Memory B cell (primary cell): ENCODE measurements at regions not wholly inside any gene's neighbourhood (a gene's known extent, or its start where the extent isn't known, plus 50 kb on each side); places are given as distances from the start of the nearest gene placed in this dataset.
"Not testable (repeated sequence)": the region's sequence is repeated elsewhere in the genome, so short reads cannot be mapped to it uniquely, and the experiment has no call there.

ENCODE experiments used
- ATAC-seq: fragments of 150-1000 bp; cut with Tn5 transposase; 2 replicates; pipeline ENCODE4 v1.10.0; 2021; ENCODE audit warnings: low read depth, mild to moderate bottlenecking, moderate library complexity
- DNase-seq, 2 donors: peaks; one replicate each; pipeline ENCODE4 v3.0.0; 2022; ENCODE audit warnings: low spot score in 2 of 2
- H3K27ac Mint-ChIP-seq: one replicate; pipeline ENCODE4 v1.8.0; 2022; ENCODE audit warnings: mild to moderate bottlenecking, moderate library complexity, mixed read lengths
- H3K27me3 Mint-ChIP-seq: one replicate; pipeline ENCODE4 v1.8.0; 2022; ENCODE audit warnings: mixed read lengths
- H3K36me3 Mint-ChIP-seq: one replicate; pipeline ENCODE4 v1.8.0; 2022; ENCODE audit warnings: mild to moderate bottlenecking, mixed read lengths
- H3K4me1 Mint-ChIP-seq: one replicate; pipeline ENCODE4 v1.8.0; 2022; ENCODE audit warnings: mixed read lengths
- H3K4me3 Mint-ChIP-seq: one replicate; pipeline ENCODE4 v1.8.0; 2022; ENCODE audit warnings: mild to moderate bottlenecking, moderate library complexity, mixed read lengths
- H3K9me3 Mint-ChIP-seq: one replicate; pipeline ENCODE4 v1.8.0; 2022; ENCODE audit warnings: mixed read lengths

DNA sequence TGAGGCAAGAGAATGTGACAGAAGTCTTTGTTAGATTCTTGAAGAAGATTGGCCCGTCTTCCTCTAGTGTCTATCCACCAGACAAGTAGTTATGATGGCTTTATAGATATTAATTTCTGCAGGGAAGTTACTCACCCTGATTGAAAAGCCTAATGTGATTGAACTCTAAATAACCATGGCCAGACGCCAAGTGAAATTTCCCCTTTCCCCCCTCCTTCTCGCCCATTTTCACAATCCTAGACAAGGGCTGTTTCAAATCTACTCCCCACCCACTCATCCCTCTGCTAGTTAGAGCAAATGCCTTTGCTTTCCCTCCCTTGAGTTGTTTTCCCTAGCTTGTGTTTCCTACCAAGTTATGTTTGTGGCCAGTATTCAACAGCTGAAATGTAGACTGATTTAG, 182.5 kb downstream of the TMEM167A start:
- DNase-seq (no peak), ATAC-seq (no peak)
- Mint-ChIP-seq H3K27ac (no peak overlapping the region), H3K4me3 (no peak overlapping the region), H3K4me1 (no peaks in the 10 kb centered on the region), H3K27me3 (no peaks in the 10 kb centered on the region), H3K36me3 (no peaks in the 10 kb centered on the region), H3K9me3 (peaks cover 10% of the 10 kb centered on the region)

DNA sequence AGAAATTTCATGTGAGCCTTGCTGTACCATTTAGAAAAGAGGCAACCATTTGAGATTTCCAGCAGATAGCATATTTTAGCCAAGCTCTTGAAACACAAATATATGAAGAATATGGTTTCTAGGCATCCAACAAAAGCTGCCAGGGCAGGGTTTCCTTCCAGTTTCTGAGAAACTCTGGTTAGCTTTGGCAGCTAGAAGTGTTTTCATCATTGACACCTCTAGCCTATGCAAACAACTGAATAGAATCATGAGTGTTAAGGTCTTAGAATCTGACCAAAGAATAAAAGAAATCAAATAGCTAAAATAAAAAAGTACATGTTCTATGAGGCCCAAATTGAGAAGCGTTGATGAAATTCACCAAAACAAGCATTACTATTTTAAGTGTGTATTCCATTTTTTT, 188.1 kb downstream of the TMEM167A start:
- DNase-seq: no peak
- Mint-ChIP-seq H3K9me3 (peaks cover 1% of the 10 kb centered on the region), H3K36me3 (no peaks in the 10 kb centered on the region), H3K4me1 (no peaks in the 10 kb centered on the region), H3K27me3 (peaks cover 2% of the 10 kb centered on the region), H3K27ac (no peak overlapping the region), H3K4me3 (no peak overlapping the region)
- no peak for ATAC-seq

DNA sequence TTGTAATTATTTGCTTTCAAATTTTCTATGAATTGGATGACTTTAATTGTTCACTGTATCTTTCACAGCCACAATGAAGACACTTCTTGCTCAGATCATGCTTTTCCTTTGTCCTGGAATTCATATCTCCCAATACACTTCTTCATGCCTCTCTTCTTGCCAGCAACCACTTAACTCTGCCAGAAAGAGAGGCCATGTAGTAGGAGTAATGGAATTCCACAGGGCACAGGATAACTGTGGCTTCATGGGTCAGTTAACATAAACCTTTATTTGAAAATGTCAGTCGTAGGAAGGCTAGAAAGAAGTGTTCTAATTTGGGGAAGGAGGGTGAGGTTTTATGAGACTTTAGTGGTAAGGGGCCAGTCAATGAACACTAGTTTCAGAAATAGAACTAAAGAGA, 190.3 kb downstream of the TMEM167A start:
- Mint-ChIP-seq H3K27ac (no peak overlapping the region), H3K27me3 (peaks cover 2% of the 10 kb centered on the region), H3K36me3 (no peaks in the 10 kb centered on the region), H3K4me3 (no peak overlapping the region), H3K9me3 (peaks cover 1% of the 10 kb centered on the region), H3K4me1 (no peaks in the 10 kb centered on the region)
- ATAC-seq: no peak
- no peak for DNase-seq

DNA sequence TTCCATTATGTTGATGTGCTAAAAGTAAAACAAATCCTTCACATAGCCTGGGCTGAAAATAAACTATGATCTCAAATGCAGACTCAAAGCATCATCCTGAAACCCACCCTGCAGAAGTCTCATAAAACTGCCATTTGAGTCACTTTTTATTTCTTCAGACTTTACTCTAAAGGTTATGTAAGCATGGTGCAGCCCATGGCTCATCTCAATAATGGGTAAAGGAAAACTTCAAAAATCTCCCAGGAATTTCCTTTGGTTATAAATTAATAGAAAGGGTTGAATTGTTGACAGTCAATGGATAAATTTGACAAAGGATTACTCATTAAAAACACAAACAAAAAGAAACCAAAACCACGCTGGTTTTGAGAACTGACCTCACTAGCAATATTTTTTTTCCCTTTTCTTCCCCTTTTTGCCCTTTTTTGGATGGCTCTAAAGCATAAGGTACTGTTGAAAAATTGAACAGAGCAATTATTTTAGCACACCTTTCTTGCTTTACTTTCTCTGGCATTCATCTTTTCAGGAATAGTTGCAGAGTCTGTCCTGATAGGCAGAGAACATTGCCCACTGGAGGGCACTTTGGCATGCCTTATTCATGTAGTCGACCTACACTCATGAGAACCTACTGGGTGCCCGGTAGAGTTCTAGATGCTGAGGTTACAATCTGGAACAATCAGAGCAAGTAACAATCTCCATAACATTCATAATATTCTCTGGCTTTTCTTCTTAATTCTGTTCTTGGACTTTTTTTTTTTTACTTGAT, 191.4 kb downstream of the TMEM167A start:
- no peaks in the 10 kb centered on the region for H3K9me3 Mint-ChIP-seq
- ATAC-seq (no peak), DNase-seq (no peak)
- H3K27ac Mint-ChIP-seq: no peak overlapping the region
- H3K27me3 Mint-ChIP-seq: peaks cover 2% of the 10 kb centered on the region
- no peaks in the 10 kb centered on the region for H3K36me3 Mint-ChIP-seq
- H3K4me3 Mint-ChIP-seq: no peak overlapping the region
- H3K4me1 Mint-ChIP-seq: no peaks in the 10 kb centered on the region

DNA sequence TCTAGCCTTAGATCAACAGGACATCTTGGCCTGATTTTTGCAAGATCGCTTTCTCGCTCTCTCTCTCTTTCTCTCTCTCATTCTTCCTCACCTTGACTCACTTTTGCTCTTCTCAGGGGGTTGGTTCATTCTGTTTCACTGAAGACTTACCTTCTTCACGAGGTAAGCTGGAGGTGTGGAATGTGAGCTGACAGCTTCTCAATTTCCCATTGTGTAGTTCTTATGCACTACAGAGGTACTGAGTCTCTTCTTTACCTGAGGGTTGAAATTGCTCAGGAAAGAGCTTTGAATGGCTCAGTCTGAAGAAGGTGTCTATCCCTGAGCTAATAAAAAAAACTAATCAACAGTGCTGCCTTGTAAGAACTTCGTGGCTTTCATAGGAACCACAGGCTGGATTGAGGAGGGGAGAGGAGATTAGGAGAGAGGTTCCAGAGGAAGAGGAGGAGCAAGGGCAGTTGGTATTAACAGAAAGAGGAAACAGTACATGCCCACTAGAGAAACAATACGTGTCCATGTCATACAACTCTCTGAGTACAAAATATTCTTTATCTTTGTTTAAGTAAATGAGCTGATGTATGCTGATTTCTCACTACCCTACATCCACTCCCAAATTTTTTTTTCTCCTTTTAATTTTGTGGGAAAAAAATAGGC, 192.2 kb downstream of the TMEM167A start:
- ATAC-seq (no peak), DNase-seq (no peak)
- H3K27me3 Mint-ChIP-seq: peaks cover 2% of the 10 kb centered on the region
- H3K36me3 Mint-ChIP-seq: no peaks in the 10 kb centered on the region
- H3K9me3 Mint-ChIP-seq: peaks cover 4% of the 10 kb centered on the region
- H3K27ac Mint-ChIP-seq: no peak overlapping the region
- H3K4me3 Mint-ChIP-seq: no peak overlapping the region
- H3K4me1 Mint-ChIP-seq: no peaks in the 10 kb centered on the region

DNA sequence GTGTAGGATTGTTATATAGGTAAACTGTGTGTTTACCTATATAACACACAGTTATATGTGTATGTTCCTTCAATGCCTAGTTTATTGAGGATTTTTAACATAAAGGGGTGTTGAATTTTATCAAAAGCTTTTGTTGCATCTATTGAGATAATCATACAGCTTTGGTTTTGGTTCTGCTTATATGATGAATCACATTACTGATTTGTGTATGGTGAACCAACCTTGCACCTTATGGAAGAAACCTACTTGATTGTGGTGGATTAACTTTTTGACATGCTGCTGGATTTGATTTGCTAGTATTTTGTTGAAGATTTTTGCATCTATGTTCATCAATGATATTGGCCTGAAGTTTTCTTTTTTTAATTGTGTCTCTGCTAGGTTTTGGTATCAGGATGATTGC, 194.9 kb downstream of the TMEM167A start:
- DNase-seq (no peak), ATAC-seq (no peak)
- Mint-ChIP-seq H3K4me3 (no peak overlapping the region), H3K27me3 (no peaks in the 10 kb centered on the region), H3K4me1 (no peaks in the 10 kb centered on the region), H3K27ac (no peak overlapping the region), H3K36me3 (peaks cover 2% of the 10 kb centered on the region), H3K9me3 (peaks cover 15% of the 10 kb centered on the region)

DNA sequence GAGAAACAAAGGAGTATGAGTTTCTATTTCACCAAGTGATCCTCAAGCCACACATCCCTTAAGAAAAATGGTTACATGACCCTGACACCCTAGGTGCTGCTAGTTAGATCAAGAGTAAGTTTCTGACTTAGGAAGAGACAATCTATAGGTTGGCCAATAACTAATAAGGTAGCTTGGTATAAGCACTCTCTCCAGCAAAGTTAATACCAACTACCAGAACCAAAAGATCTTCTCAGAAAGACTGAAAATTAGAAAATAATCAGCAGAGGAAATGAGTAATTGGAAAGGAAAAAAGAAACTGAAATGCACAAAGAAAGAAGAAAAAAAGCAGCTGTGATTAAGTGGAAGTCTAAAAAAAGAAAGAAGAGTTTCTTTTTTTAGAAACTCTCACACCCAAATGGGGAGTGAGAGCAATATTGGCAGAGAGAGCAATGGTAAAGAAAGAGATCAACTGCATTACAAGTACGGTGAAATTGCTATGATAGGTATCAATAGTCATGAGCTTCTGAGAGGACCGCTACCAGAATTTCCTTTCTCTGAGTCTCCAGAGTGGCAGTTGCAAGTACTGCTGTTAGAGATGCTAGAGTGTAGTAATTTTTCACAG, 195.5 kb downstream of the TMEM167A start:
- H3K4me3 Mint-ChIP-seq: no peak overlapping the region
- DNase-seq: no peak
- no peak overlapping the region for H3K27ac Mint-ChIP-seq
- H3K4me1 Mint-ChIP-seq: no peaks in the 10 kb centered on the region
- peaks cover 2% of the 10 kb centered on the region for H3K36me3 Mint-ChIP-seq
- no peaks in the 10 kb centered on the region for H3K27me3 Mint-ChIP-seq
- H3K9me3 Mint-ChIP-seq: peaks cover 15% of the 10 kb centered on the region
- ATAC-seq: no peak

DNA sequence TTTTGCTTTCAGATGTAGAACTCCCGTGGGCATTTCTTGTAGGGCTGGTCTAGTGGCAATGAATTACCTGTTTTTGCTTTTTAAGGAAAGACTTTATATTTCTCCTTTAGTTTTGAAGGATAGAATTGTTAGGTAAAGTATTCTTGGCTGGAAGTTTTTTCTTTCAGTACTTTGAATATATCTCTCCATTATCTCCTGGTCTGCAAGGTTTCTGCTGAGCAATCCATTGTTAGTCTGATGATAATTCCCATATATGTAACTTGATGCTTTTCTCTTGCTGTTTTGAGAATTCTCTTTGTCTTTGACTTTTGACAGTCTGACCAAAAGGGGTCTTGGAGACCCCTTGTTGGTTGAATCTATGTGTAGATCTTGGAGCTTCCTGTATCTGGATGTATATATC, 198.1 kb downstream of the TMEM167A start:
- peaks cover 18% of the 10 kb centered on the region for H3K9me3 Mint-ChIP-seq
- no peak overlapping the region for H3K4me3 Mint-ChIP-seq
- H3K27ac Mint-ChIP-seq: no peak overlapping the region
- H3K4me1 Mint-ChIP-seq: no peaks in the 10 kb centered on the region
- no peak for DNase-seq
- H3K27me3 Mint-ChIP-seq: no peaks in the 10 kb centered on the region
- H3K36me3 Mint-ChIP-seq: peaks cover 2% of the 10 kb centered on the region
- ATAC-seq: no peak

DNA sequence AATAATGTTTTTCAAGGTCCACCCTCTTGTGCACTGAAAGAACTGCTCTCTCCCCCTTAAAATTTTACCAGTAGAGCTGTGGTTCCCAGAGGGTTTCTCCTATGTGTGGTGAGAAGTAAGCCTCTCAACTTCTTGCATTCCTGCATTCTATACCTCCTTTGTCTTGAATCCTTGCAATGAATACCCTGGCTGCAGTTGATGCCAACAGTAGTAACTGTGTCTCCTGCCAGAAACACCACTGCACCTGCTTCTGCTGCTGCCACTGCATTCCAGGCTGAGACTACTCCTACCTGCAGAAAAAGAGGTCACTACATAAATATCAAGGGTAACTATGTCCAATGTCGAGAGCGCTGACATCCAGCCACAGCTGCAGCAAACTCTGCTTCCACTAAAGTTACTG, 203.7 kb downstream of the TMEM167A start:
- ATAC-seq (no peak), DNase-seq (no peak)
- Mint-ChIP-seq H3K4me1 (no peaks in the 10 kb centered on the region), H3K27ac (no peak overlapping the region), H3K36me3 (no peaks in the 10 kb centered on the region), H3K9me3 (peaks cover 9% of the 10 kb centered on the region), H3K4me3 (no peak overlapping the region), H3K27me3 (peaks cover 1% of the 10 kb centered on the region)

DNA sequence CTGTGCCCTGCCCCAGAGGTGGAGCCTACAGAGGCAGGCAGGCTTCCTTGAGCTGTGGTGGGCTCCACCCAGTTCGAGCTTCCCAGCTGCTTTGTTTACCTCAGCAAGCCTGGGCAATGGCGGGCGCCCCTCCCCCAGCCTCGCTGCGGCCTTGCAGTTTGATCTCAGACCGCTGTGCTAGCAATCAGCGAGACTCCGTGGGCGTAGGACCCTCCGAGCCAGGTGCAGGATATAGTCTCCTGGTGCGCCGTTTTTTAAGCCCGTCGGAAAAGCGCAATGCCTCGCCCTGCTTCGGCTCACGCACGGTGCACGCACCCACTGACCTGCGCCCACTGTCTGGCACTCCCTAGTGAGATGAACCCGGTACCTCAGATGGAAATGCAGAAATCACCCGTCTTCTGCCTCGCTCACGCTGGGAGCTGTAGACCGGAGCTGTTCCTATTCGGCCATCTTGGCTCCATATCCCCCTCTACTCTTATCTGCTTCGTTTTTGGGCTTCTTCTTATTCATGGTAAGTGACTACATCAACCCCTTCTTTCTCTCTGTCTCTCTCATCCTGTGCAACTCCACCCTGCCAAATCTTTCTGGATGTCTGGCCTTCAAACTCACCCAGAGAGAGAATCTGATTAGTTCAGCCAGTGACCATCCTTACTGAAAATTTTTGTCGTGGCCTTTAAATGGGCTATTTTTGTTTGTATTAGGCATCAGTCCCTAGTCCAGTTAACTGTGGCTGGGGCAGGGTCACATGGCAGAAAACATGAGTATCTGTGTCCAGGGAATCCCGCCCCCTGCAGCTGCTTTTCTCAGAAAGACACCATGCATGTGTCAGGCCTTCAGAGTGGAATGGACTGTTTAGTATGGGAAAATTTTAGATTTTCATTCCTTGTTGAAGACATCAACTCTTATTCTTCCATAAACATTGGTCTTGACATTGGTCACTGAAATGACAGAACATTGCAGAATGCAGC, 204.6 kb downstream of the TMEM167A start:
- H3K4me1 Mint-ChIP-seq, H3K9me3 Mint-ChIP-seq, DNase-seq, H3K27ac Mint-ChIP-seq, ATAC-seq, H3K27me3 Mint-ChIP-seq, H3K4me3 Mint-ChIP-seq, H3K36me3 Mint-ChIP-seq: not testable (repeated sequence)

DNA sequence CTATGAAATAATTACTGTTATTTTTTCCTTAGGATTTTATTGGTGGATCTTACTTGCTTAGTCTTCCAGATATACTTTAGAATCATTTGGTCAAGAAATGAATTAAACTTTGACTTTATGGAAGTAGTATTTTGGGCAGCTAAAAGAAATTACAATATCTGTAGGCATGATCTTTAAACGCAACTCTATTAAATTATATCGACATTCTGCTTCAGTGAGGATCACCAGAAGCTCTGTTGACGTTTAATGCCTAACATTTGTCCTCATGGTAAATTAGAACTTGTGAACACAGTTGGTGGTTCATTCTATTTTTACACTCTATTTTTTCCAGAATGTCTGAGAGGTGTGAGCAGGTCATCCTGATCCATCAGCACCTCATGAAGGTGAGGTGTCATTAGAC, 211.6 kb downstream of the TMEM167A start:
- no peaks in the 10 kb centered on the region for H3K27me3 Mint-ChIP-seq
- no peaks in the 10 kb centered on the region for H3K36me3 Mint-ChIP-seq
- peaks cover 2% of the 10 kb centered on the region for H3K9me3 Mint-ChIP-seq
- H3K27ac Mint-ChIP-seq: no peak overlapping the region
- no peak overlapping the region for H3K4me3 Mint-ChIP-seq
- no peak for ATAC-seq
- H3K4me1 Mint-ChIP-seq: no peaks in the 10 kb centered on the region
- DNase-seq: no peak

DNA sequence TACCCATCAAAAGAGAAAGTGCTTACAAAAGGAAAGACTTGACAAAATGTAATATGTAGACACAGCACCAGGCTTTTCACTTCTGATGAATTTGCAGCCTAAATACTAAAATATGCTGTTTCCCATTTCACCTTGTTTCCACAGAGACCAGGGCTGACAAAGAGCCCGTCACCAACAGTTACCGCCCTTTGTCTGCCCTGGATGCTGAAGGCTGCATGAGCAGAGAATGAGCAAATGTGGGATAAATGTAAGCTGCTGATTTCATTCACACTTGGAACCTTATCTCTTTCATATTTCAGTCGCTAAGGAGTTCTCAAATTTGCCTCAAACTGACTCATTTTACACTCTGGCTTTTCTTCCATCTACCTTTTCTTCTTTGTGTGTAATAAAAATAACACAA, 213.9 kb downstream of the TMEM167A start:
- no peak overlapping the region for H3K4me3 Mint-ChIP-seq
- H3K36me3 Mint-ChIP-seq: no peaks in the 10 kb centered on the region

DNA sequence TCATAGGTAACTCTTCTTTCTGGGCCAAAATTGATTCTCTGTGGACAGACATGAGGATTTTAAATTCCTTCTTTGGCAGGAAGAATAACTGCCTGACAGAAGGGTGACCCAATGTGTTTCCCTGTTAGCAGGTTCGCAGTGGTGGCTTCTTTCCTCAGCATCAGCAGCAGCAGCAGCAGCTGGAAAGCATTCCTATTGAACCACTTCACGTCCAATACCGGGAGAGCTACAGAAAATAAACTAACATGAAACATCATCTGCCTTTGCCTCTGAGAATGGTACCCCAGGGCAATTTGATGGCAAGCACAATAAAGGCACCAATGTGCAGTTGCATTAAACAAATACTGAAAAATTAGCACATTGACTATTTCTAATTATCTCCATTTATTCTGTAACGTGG, 214.5 kb downstream of the TMEM167A start:
- no peaks in the 10 kb centered on the region for H3K27me3 Mint-ChIP-seq
- ATAC-seq (no peak), DNase-seq (no peak)
- peaks cover 2% of the 10 kb centered on the region for H3K9me3 Mint-ChIP-seq
- H3K36me3 Mint-ChIP-seq: no peaks in the 10 kb centered on the region
- no peaks in the 10 kb centered on the region for H3K4me1 Mint-ChIP-seq
- H3K27ac Mint-ChIP-seq: no peak overlapping the region
- H3K4me3 Mint-ChIP-seq: no peak overlapping the region

More for the DNA sequence above, 213.9 kb downstream of the TMEM167A start:
- DNase-seq: no peak
- peaks cover 2% of the 10 kb centered on the region for H3K9me3 Mint-ChIP-seq
- H3K4me1 Mint-ChIP-seq: no peaks in the 10 kb centered on the region
- H3K27me3 Mint-ChIP-seq: no peaks in the 10 kb centered on the region
- ATAC-seq: no peak
- no peak overlapping the region for H3K27ac Mint-ChIP-seq

DNA sequence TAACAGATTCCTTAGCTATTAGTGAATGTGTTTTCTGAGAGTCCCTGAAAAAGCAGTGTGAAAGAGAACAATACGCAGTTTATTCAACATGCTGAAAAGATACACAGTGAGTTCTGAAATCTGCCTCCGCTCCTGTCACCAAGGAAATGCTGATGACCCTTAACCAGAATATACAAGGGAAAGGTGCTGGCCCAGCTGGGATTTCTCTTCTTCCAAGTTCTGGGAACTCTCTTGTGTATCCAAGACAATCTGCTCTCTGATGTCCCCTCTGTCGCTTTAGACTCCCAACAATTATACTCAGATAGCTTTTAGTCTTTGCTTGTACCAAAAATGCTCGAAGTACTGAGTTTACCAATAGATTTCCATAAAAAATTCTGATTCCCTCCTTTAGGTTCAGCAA, 214.9 kb downstream of the TMEM167A start:
- DNase-seq: no peak
- H3K27ac Mint-ChIP-seq: no peak overlapping the region

More for the DNA sequence above, 214.9 kb downstream of the TMEM167A start:
- H3K4me1 Mint-ChIP-seq: no peaks in the 10 kb centered on the region
- peaks cover 2% of the 10 kb centered on the region for H3K9me3 Mint-ChIP-seq
- no peaks in the 10 kb centered on the region for H3K36me3 Mint-ChIP-seq
- ATAC-seq: no peak
- H3K27me3 Mint-ChIP-seq: no peaks in the 10 kb centered on the region
- no peak overlapping the region for H3K4me3 Mint-ChIP-seq
